BE2C (cell line): ENCODE measurements at regions not wholly inside any gene's neighbourhood (a gene's known extent, or its start where the extent isn't known, plus 50 kb on each side); places are given as distances from the start of the nearest gene placed in this dataset.

ENCODE experiments used
- DNase-seq: peaks from one replicate; pipeline ENCODE4 v3.0.0-alpha.2; 2020
- H3K27me3 ChIP-seq: fragments of 250-450 bp; sonication (Bioruptor Pico); 2 replicates; pipeline ENCODE4 v1.5.1; 2020; ENCODE audit warnings: mild to moderate bottlenecking
- H3K36me3 ChIP-seq: fragments of 250-450 bp; sonication (Bioruptor Pico); 2 replicates; pipeline ENCODE4 v1.5.1; 2020; ENCODE audit warnings: mild to moderate bottlenecking
- H3K4me1 ChIP-seq: fragments of 250-450 bp; sonication (Bioruptor Pico); 2 replicates; pipeline ENCODE4 v1.5.1; 2020
- H3K4me3 ChIP-seq: 2 replicates; pipeline ENCODE4 v1.5.1; 2011; ENCODE audit warnings: low read depth, low read length
- H3K9me3 ChIP-seq: fragments of 250-450 bp; sonication (Bioruptor Pico); 2 replicates; pipeline ENCODE4 v1.5.1; 2020
- CTCF ChIP-seq: IDR thresholded peaks from 2 replicates; pipeline ENCODE4 v1.5.1; 2012; ENCODE audit warnings: mild to moderate bottlenecking, low read depth, low read length

- no peak overlapping the region for H3K4me3 ChIP-seq
- DNase-seq = no peak
- TF ChIP-seq CTCF = no peak
- H3K4me1 ChIP-seq = peaks cover 2% of the 10 kb centered on the region; the same call in 1 of the 2 replicates
- H3K9me3 ChIP-seq = no peaks in the 10 kb centered on the region
- H3K36me3 ChIP-seq = no peaks in the 10 kb centered on the region
- no peaks in the 10 kb centered on the region for H3K27me3 ChIP-seq
These were observed 60.0 kb upstream of the FGGY start for GRCh38 chr1:59236721-59237545.

- Histone ChIP-seq H3K36me3 (no peaks in the 10 kb centered on the region), H3K27me3 (no peaks in the 10 kb centered on the region), H3K4me1 (peaks cover 2% of the 10 kb centered on the region; the same call in 1 of the 2 replicates), H3K4me3 (no peak overlapping the region), H3K9me3 (no peaks in the 10 kb centered on the region)
- no peak for DNase-seq
- TF ChIP-seq CTCF = no peak
These were observed 59.0 kb upstream of the FGGY start for GRCh38 chr1:59237900-59238299.

- no peaks in the 10 kb centered on the region for H3K9me3 ChIP-seq
- no peak for TF ChIP-seq CTCF
- H3K36me3 ChIP-seq = no peaks in the 10 kb centered on the region
- no peak overlapping the region for H3K4me3 ChIP-seq
- H3K27me3 ChIP-seq = no peaks in the 10 kb centered on the region
- no peak for DNase-seq
- H3K4me1 ChIP-seq = peaks cover 2% of the 10 kb centered on the region; the same call in 1 of the 2 replicates
These were observed 58.5 kb upstream of the FGGY start for GRCh38 chr1:59238333-59238934.

GRCh38 chr1:59238993-59239392 lies 57.9 kb upstream of the FGGY start:
- no peaks in the 10 kb centered on the region for H3K36me3 ChIP-seq
- H3K4me3 ChIP-seq = no peak overlapping the region
- no peaks in the 10 kb centered on the region for H3K27me3 ChIP-seq
- H3K4me1 ChIP-seq = peaks cover 2% of the 10 kb centered on the region; the same call in 1 of the 2 replicates
- no peak for DNase-seq
- TF ChIP-seq CTCF = no peak
- H3K9me3 ChIP-seq = no peaks in the 10 kb centered on the region

GRCh38 chr1:59241909-59242308 lies 55.0 kb upstream of the FGGY start:
- TF ChIP-seq CTCF = no peak
- DNase-seq = no peak
- Histone ChIP-seq H3K27me3 (no peaks in the 10 kb centered on the region), H3K4me3 (no peak overlapping the region), H3K36me3 (no peaks in the 10 kb centered on the region), H3K9me3 (no peaks in the 10 kb centered on the region), H3K4me1 (peaks cover 2% of the 10 kb centered on the region; the same call in 1 of the 2 replicates)

- Histone ChIP-seq H3K36me3 (no peaks in the 10 kb centered on the region), H3K4me3 (no peak overlapping the region), H3K4me1 (peaks cover 2% of the 10 kb centered on the region; the same call in 1 of the 2 replicates), H3K27me3 (no peaks in the 10 kb centered on the region), H3K9me3 (no peaks in the 10 kb centered on the region)
- no peak for DNase-seq
- TF ChIP-seq CTCF = no peak
These were observed 54.5 kb upstream of the FGGY start for GRCh38 chr1:59242370-59242769.
